HG02571 (cell line): ENCODE measurements at regions not wholly inside any gene's neighbourhood (a gene's known extent, or its start where the extent isn't known, plus 50 kb on each side); places are given as distances from the start of the nearest gene placed in this dataset.

Source experiments
- ATAC-seq: cut with Tn5 transposase; IDR thresholded peaks from one replicate; pipeline ENCODE4 v1.9.1; 2021; ENCODE audit warnings: mild to moderate bottlenecking, moderate library complexity; ENCODE audit not compliant: unreplicated experiment

GRCh38 chr4:57639561-57640382 is 529.6 kb upstream of the IGFBP7 start:
- no peak for ATAC-seq

GRCh38 chr4:57635910-57636309 is 525.7 kb upstream of the IGFBP7 start:
- no peak for ATAC-seq

- ATAC-seq: no peak
Observed at GRCh38 chr4:57633212-57633859, 523.2 kb upstream of the IGFBP7 start.

GRCh38 chr4:57632564-57632963 is 522.4 kb upstream of the IGFBP7 start:
- no peak for ATAC-seq

- ATAC-seq: no peak
Observed at GRCh38 chr4:57631147-57631546, 521.0 kb upstream of the IGFBP7 start.

- ATAC-seq: no peak
Observed at GRCh38 chr4:57628004-57628403, 517.8 kb upstream of the IGFBP7 start.

- ATAC-seq: no peak
Observed at GRCh38 chr4:57614257-57614932, 504.2 kb upstream of the IGFBP7 start.

GRCh38 chr4:57612279-57612678 is 502.1 kb upstream of the IGFBP7 start:
- ATAC-seq: no peak

- no peak for ATAC-seq
Observed at GRCh38 chr4:57607566-57608180, 497.5 kb upstream of the IGFBP7 start.

GRCh38 chr4:57605376-57605775 is 495.2 kb upstream of the IGFBP7 start:
- no peak for ATAC-seq

GRCh38 chr4:57602141-57602540 is 492.0 kb upstream of the IGFBP7 start:
- ATAC-seq: no peak

GRCh38 chr4:57591073-57591472 is 480.9 kb upstream of the IGFBP7 start:
- no peak for ATAC-seq

- no peak for ATAC-seq
Observed at GRCh38 chr4:57588557-57588956, 478.4 kb upstream of the IGFBP7 start.

- ATAC-seq: no peak
Observed at GRCh38 chr4:57580710-57581599, 470.8 kb upstream of the IGFBP7 start.

- ATAC-seq: no peak
Observed at GRCh38 chr4:57575426-57575825, 465.2 kb upstream of the IGFBP7 start.

GRCh38 chr4:57554556-57555092 is 444.4 kb upstream of the IGFBP7 start:
- no peak for ATAC-seq

GRCh38 chr4:57553728-57554127 is 443.5 kb upstream of the IGFBP7 start:
- ATAC-seq: no peak

- ATAC-seq: no peak
Observed at GRCh38 chr4:57550198-57550597, 440.0 kb upstream of the IGFBP7 start.

- ATAC-seq: no peak
Observed at GRCh38 chr4:57548856-57549255, 438.7 kb upstream of the IGFBP7 start.
